Sciatic nerve (tissue), 2 donors: ENCODE measurements at regions not wholly inside any gene's neighbourhood (a gene's known extent, or its start where the extent isn't known, plus 50 kb on each side); places are given as distances from the start of the nearest gene placed in this dataset.

Experiments used
- ATAC-seq: fragments of 200-7000 bp; cut with Tn5 transposase; one replicate; pipeline ENCODE4 v1.9.1; 2020; ENCODE audit warnings: mild to moderate bottlenecking, moderate library complexity
- DNase-seq: peaks from one replicate; pipeline ENCODE4 v3.0.0-alpha.2; 2020; ENCODE audit warnings: low spot score
- intact Hi-C: fragments of 100-400 bp; cut with DNase I; formaldehyde crosslinking; loops from one replicate; pipeline ENCODE4 v1.14.2; 2022
- donor health status: DM: no; HTN: no; CAD: no.
- donor health status: DM: no; HTN: no; CAD: no.

DNA sequence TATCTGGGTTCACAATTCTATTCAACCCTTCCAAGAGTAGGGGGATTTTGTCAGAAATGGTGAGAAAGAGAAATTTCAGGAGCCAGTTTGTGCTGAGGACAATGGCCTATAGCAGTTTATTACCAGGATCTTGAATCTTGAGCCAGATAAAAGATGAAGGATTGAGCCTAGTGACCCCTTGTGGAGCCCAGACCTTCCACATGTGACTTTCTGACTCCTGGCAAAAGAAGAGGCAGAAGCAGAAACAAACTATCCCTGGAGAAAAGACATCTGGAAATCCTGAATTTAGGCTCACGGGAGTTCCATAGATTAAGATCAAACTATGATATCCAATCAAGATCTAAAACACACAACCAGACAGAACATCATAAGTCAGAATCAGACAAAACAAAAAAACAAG, 60.9 kb upstream of the CHRM2 start:
- intact Hi-C loops, result no loop called here
- no peak for DNase-seq
- no peak for ATAC-seq

DNA sequence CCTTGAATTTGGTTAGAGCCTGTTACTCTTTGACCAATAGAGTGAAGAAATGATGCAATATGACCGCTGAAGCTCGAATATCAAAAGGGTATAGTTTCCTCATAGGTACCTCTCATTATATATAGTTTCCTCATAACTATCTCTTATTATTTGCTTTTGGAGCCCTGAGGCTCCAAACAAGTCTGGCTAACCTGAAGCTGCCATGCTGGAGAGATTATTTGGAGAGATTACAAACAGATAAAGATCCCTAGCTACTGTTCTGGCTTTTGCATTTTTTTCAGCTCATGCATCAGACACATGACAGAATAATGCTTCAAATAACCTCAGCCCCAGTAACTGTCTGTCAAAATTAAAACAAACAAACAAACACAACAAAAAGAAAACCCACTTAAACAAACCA, 65.4 kb upstream of the CHRM2 start:
- intact Hi-C loops, result no loop called here
- no peak for DNase-seq
- ATAC-seq, result no peak

DNA sequence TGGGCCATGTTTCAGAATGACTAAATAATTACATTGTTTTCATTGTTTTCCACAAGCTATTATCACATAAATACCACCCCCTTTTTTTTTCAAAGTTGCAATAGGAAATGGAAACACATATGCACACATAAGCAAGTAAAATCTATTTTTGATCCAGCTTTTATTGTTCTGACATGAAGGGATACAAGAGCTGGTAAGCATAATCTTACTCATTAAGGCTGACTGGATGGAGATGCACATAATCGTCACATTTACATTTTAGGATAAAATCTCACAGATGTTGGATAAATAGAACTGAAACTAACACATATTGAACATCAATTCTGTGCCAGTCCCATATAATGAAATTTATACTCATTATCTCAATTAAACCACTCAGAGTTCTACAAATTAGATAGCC, 84.5 kb upstream of the CHRM2 start:
- DNase-seq (no peak), ATAC-seq (no peak)
- intact Hi-C loops, result no loop called here

DNA sequence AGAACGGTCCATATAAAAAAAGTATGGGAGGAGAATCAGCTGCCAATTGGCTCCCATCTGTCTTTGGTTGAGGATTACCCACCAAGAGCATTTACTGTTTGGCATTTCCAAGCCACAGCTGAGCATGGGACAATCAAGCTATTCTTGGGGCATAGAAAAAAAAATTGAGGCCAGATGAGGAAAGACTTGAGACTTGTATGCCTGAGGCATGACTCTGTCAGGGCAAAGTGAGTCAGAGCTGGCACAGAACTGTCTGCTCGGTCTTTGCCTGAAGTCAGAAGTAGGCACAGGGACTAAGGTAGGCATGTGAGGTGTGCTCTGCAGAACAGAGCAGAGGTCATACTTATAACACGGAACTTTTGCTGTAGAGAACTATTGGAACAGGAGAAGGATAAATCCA, 126.5 kb upstream of the CHRM2 start:
- DNase-seq (no peak), ATAC-seq (no peak)
- intact Hi-C loops, result no loop called here

DNA sequence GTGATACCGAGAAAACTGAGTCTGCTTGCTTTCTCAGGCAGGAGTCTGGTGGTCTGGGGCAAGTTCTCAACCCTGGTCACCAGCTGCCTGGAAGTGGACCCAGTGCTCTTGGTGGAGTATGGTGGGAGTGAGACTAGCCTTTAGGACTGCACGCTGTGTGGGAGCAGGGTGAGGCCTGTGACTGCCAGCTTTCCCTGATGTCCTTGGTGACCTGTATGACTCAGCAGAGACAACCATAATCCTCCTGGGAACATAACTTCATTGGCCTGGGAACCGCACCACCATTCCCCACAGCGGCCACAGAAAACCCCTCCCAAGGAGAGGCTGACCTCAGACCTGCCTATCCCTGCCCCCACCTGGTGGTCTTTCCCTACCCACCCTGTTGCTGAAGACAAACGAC, 139.5 kb upstream of the CHRM2 start:
- ATAC-seq, result no peak
- intact Hi-C loops, result no loop called here
- DNase-seq, result no peak

DNA sequence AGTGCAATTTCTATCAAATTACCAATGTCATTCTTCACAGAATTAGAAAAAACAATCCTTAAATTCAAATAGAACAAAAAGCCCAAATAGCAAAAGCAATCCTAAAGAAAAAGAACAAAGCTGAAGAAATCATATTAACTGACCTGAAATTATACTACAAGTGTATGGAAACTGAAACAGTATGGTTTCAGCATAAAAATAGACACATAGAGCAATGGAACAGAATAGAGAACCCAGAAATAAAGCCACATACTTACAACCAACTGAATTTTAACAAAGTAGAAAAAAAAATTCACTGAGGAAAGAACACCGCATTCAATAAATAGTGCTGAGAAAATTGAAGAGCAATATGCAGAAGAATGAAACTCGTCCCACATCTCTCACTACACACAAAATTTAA, 142.0 kb upstream of the CHRM2 start:
- no peak for ATAC-seq
- intact Hi-C loops, result no loop called here
- no peak for DNase-seq

DNA sequence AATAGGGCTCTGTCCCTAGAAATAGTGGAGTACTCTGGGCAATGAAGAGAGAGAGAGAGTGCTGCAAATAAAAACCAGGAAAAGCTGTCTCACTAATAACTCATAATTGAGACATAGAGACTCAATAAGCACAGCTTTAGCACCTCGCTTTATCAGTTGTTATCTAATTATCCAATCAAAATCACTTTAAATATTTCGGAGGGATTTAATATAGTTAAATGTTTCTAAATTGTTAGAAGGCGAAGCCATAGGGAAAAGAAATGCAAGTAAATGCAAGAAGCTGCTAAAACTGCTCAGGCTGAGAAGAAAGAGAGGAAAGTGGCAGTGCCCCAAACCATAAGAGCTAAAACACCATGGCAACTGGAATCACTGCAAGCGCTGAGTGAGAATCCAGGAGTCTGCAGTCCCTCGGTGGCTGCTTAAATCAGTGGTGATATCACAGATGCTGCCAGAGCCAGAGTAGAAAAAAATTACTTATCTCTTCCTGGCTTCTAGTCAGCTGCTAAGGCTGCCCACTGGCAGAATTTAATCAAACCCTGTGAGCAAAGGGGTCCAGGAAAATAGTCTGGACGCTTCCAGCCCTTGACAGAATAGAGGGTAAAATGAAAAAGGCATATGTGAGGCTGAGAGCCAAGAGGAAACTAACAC, 150.4 kb upstream of the CHRM2 start:
- no peak for ATAC-seq
- intact Hi-C loops, result no loop called here

DNA sequence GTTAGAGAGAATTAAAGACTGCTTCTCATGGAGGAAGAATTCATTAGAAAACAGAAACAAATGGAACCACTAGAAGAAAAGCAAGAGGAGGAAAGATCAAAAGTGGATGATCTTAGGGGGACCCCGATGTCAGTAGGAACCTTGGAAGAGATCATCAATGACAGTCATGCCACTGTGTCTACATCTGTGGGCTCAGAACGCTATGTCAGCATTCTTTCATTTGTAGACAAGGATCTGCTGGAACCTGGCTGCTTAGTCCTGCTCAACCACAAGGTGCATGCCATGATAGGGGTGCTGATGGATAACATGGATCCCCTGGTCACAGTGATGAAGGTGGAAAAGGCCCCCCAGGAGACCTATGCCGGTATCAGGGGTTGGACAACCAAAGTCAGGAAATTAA, 154.4 kb upstream of the CHRM2 start:
- intact Hi-C loops, result no loop called here

More for the DNA sequence above, 150.4 kb upstream of the CHRM2 start:
- DNase-seq, result no peak

DNA sequence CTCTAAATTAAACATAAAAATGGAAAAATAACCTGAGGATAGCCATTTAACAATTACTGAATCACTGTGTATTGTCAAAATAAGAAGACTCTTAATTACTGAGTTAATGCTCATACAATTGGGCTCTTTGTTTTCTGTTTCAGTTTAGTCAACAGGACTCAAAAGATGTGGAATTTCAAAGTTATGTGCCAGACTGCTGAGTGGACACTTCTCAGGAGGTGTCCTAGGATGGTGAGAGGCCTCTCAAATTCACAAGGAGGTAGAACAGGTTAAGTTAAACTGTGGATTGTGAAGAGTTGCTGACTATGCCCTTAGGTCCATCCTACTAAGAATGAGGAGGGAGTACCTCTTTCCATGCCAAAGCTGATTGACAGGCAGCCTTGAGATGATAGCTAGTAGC, 157.7 kb upstream of the CHRM2 start:
- ATAC-seq (no peak), DNase-seq (no peak)

More for the DNA sequence above, 154.4 kb upstream of the CHRM2 start:
- ATAC-seq (no peak), DNase-seq (no peak)

DNA sequence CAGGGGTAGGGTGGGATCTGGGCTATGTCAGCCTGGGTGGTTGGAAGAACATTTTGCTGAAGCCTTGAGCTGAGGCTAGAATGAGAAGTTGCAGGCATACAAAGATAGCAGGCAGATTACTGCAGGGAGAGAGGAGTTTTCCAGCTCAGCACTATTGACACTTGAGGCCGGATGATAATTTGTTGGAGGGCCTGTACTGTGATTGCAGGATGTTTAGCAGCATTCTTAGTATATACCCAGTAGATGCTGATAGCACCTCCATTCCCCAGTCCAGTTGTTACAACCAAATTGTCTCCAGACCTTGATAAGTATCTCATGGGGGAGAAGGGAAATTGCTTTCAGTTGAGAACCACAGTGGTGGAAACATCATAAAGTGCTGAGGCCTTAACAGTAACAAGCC, 158.6 kb upstream of the CHRM2 start:
- intact Hi-C loops, result no loop called here
- DNase-seq (no peak), ATAC-seq (no peak)

More for the DNA sequence above, 157.7 kb upstream of the CHRM2 start:
- intact Hi-C loops, result no loop called here

DNA sequence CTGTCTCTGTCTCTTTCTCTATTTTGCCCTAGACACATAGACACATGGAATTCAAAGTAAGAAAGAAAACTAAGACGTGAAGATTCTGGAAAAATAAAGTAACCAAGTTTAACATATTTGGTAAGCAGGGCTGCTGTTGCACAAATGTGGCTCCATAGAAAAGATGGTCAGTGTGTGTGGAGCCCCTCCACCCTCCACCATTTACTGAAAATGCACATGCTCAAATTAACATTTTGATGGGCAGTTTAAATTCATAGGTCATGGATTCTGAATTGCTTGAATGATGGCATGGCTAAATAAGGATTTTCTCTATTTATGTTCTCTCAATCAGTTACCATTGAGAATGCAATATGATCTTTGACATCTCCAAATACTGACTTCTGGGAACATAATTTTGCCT, 165.5 kb upstream of the CHRM2 start:
- ATAC-seq (no peak), DNase-seq (no peak)
- intact Hi-C loops, result no loop called here

DNA sequence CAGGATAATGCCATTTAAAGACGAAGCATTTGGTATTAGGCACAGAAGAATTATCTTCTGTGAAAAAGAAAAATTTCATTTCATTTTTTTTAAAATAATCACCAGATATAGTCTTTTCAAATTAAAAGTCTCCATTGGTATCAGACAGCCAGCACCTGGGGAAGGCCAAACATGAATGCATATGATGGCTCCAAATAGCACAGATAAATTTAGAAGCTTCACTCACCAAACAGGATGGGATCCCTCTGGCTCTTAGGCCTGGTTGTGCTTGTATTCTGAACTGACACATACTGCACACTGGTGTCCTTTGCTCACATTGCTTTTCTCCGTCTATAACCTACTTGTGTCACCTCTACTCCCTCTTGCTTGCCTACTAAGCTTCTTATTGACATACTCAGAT, 169.5 kb upstream of the CHRM2 start:
- intact Hi-C loops, result no loop called here
- no peak for DNase-seq
- no peak for ATAC-seq

DNA sequence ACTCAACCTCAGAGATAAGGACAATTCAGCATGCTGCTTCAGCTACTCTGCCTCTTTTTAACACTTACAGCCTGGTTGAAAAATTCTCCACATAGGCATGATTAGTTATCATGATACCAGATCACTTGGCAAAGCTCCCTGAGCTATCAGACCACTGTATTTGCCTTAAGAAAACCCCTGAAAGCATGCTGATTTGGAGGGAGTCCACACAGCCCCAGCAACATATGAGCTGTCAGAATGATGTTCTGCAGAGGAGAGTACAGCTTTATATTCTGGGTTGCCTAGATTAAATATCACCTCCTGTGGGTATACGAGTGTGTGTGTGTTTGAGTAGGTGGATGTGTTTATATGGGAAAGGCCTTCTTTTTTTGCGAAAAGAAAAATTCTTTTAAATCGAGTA, 170.2 kb upstream of the CHRM2 start:
- no peak for DNase-seq
- no peak for ATAC-seq
- intact Hi-C loops, result no loop called here

DNA sequence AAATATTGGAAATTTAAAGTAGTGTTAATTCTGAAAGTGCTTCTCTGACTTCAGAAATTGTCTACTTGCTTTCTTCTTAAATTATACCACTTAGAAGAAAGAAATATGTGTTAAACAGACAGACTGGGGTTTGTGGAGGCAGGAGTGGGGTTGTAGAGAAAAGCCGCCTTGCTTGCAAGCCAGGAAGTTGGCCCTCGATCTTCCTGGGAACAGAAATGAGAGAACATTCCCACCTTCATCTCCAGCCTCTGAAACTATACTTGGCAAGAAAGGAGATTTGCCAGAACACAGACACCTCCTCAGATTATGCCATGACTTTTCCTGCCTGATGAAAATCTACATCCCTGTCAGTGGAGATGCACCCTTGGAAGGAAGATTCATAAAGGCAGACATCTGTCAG, 171.2 kb upstream of the CHRM2 start:
- ATAC-seq (no peak), DNase-seq (no peak)
- intact Hi-C loops, result no loop called here

DNA sequence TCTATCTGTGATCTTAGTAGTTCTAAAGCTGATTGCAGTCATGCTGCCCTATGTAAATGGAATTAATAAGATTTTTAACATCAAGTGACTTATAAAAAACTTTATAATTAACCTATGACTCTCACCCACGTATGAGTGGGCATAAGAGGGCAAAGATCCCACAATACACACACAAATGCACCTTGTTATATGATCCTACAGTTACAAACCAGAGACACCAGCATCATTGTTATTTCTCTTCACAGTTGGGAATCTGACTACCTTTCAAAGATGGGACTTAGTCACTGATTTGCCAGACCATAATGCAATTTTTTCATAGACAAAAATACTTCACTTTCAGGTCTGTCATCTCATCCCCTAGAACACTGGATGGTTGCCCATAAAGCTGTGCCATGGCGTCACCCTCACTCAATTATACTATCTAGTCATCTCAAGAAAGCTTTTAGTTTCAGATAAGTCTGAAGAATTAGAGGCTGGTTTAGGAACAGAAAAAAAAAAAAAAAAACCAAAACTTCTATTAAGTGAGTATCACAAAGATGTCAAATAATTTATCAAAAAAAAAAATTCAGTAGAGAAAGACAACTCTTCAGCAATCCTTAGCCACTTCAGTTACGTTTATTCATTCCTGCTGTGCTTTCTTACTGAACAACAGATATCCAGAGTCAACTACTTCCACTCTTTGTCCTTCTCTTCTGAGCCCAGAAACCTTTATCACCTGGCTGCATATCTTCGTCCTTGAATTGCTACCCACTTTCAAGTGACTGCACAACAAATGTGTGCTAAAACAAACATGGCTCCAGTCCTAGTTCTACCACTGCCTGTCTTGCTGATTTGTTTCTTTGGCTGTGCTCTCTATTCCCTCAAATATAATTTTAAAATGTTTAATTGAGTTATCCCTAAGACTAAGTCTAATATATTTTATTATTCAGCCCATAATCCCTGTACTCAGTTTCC, 175.0 kb upstream of the CHRM2 start:
- no peak for DNase-seq
- intact Hi-C loops, result no loop called here
- ATAC-seq, result no peak

DNA sequence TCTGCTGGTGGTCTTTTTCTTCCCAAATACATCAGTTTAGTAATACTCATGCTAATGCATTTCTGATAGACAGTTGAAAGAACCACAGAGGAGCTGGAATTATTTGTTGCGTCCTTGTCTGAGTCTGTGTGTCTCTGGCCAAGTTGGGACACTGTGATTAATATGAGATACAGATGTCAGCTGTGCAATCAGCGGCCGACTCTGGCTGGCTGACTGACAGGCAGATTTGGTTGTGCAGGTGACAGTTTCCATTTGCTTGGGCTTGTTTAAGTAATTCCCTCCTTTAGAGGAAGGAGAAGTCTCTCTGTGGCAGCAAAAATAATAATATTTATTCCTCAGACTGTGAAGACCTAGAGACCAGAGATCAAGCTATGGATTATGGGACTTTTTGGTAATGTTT, 176.2 kb upstream of the CHRM2 start:
- intact Hi-C loops, result no loop called here
- no peak for ATAC-seq
- DNase-seq, result no peak

DNA sequence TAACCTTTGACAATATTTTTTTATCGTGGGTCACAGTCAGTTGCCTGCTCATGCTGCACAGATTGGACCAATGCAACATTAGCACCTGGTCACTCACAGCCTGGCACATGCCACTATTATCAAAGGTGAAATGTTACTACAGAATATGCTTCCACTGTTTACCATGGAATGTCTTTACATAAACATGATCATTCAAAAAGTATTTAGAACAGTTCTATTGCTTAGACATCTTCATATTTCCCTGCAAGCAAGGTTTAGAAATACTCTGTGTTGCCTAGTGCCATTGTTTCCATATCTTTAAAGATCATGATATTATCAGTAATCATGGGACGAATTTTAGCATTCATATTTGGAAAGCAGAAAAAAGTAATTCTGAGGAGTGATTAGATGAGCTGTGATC, 179.9 kb upstream of the CHRM2 start:
- DNase-seq (no peak), ATAC-seq (no peak)
- intact Hi-C loops, result no loop called here

DNA sequence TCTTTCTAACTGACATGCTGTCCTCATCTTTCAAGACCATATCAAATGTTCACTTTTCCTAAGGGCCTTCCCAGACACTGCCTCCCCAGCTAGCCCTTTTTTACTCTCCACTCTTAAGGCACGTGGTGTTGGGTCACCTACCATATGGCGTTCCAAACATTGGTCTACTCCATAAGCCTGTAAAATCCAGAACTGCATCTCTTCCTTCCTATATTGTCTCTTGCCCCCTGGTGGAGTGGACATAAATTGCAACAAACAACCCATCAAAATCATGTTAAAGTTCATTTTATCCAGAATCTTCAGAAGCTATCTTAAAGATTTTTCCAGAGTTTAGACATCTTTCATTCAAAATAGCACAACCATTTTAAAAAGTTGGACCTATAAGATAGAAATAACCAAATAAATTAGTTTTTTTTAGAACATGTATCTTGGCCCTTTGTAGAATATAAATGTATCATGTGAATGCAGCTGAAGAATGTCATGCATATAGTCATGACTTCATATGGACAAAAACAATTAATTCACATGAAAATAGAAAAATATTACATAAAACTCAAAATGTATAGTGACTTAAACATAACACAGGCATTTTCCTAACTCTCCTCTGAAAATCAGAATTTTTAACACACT, 180.6 kb upstream of the CHRM2 start:
- no peak for DNase-seq
- intact Hi-C loops, result no loop called here
- ATAC-seq, result no peak

DNA sequence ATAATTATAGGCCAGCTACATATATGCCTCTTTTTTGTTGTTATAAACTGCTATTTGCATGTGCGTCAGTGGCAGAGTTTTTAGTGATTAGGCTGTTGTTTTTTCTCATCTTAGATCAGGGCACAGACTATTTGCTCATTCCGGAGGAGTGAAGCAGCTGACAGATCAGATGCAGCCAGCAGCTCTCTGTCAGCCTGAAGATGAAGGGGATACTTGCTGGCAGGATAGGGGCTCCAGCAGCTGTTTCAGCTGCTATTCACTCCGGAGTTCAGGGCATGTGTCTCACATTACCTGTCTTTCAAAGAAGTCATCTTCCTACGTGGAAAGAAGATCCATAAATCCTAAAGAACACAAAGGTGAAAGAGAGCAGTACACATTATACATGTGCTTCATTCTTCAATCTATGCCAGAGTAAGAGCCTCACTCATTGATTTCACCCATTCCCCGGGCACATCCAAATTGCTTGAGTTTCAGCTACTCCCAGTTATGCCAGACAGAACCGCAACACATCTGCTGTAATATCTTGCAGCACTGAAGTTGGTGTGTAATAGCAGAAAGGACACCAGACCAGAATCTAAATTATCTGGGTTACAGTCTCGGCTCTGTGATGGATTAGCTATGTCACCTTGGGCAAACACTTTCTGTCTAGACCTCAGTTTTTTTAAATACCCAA, 182.8 kb upstream of the CHRM2 start:
- no peak for DNase-seq
- intact Hi-C loops, result no loop called here
- ATAC-seq, result no peak
